Osteocyte (in vitro differentiated cells): ENCODE measurements at regions not wholly inside any gene's neighbourhood (a gene's known extent, or its start where the extent isn't known, plus 50 kb on each side); places are given as distances from the start of the nearest gene placed in this dataset.
A peak's percentile ranks its signal among the peaks of the same experiment; 100 is the strongest.

ENCODE experiments used
- DNase-seq: peaks from one replicate; pipeline ENCODE4 v3.0.0; 2021; ENCODE audit warnings: mixed read lengths; ENCODE audit not compliant: unreplicated experiment; ENCODE audit errors: extremely low spot score
- H3K27ac Mint-ChIP-seq: one replicate; pipeline ENCODE4 v1.8.0; 2021; ENCODE audit warnings: mild to moderate bottlenecking, mixed read lengths; ENCODE audit not compliant: unreplicated experiment
- H3K27me3 Mint-ChIP-seq: one replicate; pipeline ENCODE4 v1.8.0; 2021; ENCODE audit warnings: mixed read lengths; ENCODE audit not compliant: unreplicated experiment
- H3K36me3 Mint-ChIP-seq: one replicate; pipeline ENCODE4 v1.8.0; 2021; ENCODE audit warnings: mixed read lengths; ENCODE audit not compliant: unreplicated experiment
- H3K4me1 Mint-ChIP-seq: one replicate; pipeline ENCODE4 v1.8.0; 2021; ENCODE audit warnings: mixed read lengths; ENCODE audit not compliant: unreplicated experiment
- H3K4me3 Mint-ChIP-seq: one replicate; pipeline ENCODE4 v1.8.0; 2021; ENCODE audit warnings: mild to moderate bottlenecking, moderate library complexity, mixed read lengths; ENCODE audit not compliant: unreplicated experiment
- H3K9me3 Mint-ChIP-seq: one replicate; pipeline ENCODE4 v1.8.0; 2021; ENCODE audit warnings: mixed read lengths; ENCODE audit not compliant: unreplicated experiment
- CTCF ChIP-seq: fragments of 200-600 bp; sonication (generic); IDR thresholded peaks from 2 replicates; pipeline ENCODE4 v1.5.0; 2021; ENCODE audit warnings: antibody characterized with exemption, mild to moderate bottlenecking, moderate library complexity

- Mint-ChIP-seq H3K36me3 (no peaks in the 10 kb centered on the region), H3K27me3 (no peaks in the 10 kb centered on the region), H3K4me3 (no peak overlapping the region), H3K27ac (peak overlapping the region; percentile 74), H3K4me1 (peaks cover 21% of the 10 kb centered on the region), H3K9me3 (no peaks in the 10 kb centered on the region)
- DNase-seq: no peak
- no peak for TF ChIP-seq CTCF
Observed at GRCh38 chr13:80140685-80141084, 200.2 kb downstream of the SPRY2 start.

- peaks cover 24% of the 10 kb centered on the region for H3K4me1 Mint-ChIP-seq
- no peaks in the 10 kb centered on the region for H3K36me3 Mint-ChIP-seq
- no peak for TF ChIP-seq CTCF
- no peak for DNase-seq
- H3K9me3 Mint-ChIP-seq: no peaks in the 10 kb centered on the region
- H3K27ac Mint-ChIP-seq: no peak overlapping the region
- no peaks in the 10 kb centered on the region for H3K27me3 Mint-ChIP-seq
- no peak overlapping the region for H3K4me3 Mint-ChIP-seq
Observed at GRCh38 chr13:80139196-80139595, 201.7 kb downstream of the SPRY2 start.

GRCh38 chr13:80137994-80138393 is 202.9 kb downstream of the SPRY2 start:
- H3K27me3 Mint-ChIP-seq: no peaks in the 10 kb centered on the region
- no peak overlapping the region for H3K4me3 Mint-ChIP-seq
- DNase-seq: no peak
- no peak for TF ChIP-seq CTCF
- no peaks in the 10 kb centered on the region for H3K9me3 Mint-ChIP-seq
- peaks cover 36% of the 10 kb centered on the region for H3K4me1 Mint-ChIP-seq
- H3K36me3 Mint-ChIP-seq: no peaks in the 10 kb centered on the region
- no peak overlapping the region for H3K27ac Mint-ChIP-seq

- Mint-ChIP-seq H3K27ac (peak overlapping the region; percentile 91), H3K27me3 (no peaks in the 10 kb centered on the region), H3K4me1 (peaks cover 43% of the 10 kb centered on the region), H3K4me3 (no peak overlapping the region), H3K36me3 (no peaks in the 10 kb centered on the region), H3K9me3 (no peaks in the 10 kb centered on the region)
- no peak for DNase-seq
- TF ChIP-seq CTCF: no peak
Observed at GRCh38 chr13:80134346-80134745, 206.6 kb downstream of the SPRY2 start.

- DNase-seq: no peak
Observed at GRCh38 chr13:80133631-80134261, 207.2 kb downstream of the SPRY2 start.

More at GRCh38 chr13:80133631-80134261, 207.2 kb downstream of the SPRY2 start:
- TF ChIP-seq CTCF: no peak
- Mint-ChIP-seq H3K4me3 (no peak overlapping the region), H3K27ac (peak overlapping the region; percentile 91), H3K36me3 (no peaks in the 10 kb centered on the region), H3K9me3 (no peaks in the 10 kb centered on the region), H3K27me3 (no peaks in the 10 kb centered on the region), H3K4me1 (peaks cover 43% of the 10 kb centered on the region)
